Activated naive CD8-positive, alpha-beta T cell (primary cell): ENCODE measurements at regions not wholly inside any gene's neighbourhood (a gene's known extent, or its start where the extent isn't known, plus 50 kb on each side); places are given as distances from the start of the nearest gene placed in this dataset.

Experiments
- H3K27ac Mint-ChIP-seq: one replicate; pipeline ENCODE4 v1.8.0; 2021; ENCODE audit warnings: mixed read lengths
- H3K27me3 Mint-ChIP-seq: one replicate; pipeline ENCODE4 v1.8.0; 2021; ENCODE audit warnings: mixed read lengths
- H3K36me3 Mint-ChIP-seq: one replicate; pipeline ENCODE4 v1.8.0; 2021; ENCODE audit warnings: mixed read lengths
- H3K4me1 Mint-ChIP-seq: one replicate; pipeline ENCODE4 v1.8.0; 2021; ENCODE audit warnings: low read depth, mixed read lengths
- H3K4me3 Mint-ChIP-seq: one replicate; pipeline ENCODE4 v1.8.0; 2021; ENCODE audit warnings: mild to moderate bottlenecking, mixed read lengths
- H3K9me3 Mint-ChIP-seq: one replicate; pipeline ENCODE4 v1.8.0; 2021; ENCODE audit warnings: low read depth, mixed read lengths

GRCh38 chr12:113580437-113580836 lies 108.8 kb upstream of the LHX5 start:
- Mint-ChIP-seq H3K4me3 (no peak overlapping the region), H3K27me3 (peaks cover 35% of the 10 kb centered on the region), H3K4me1 (no peaks in the 10 kb centered on the region), H3K27ac (no peak overlapping the region), H3K9me3 (peaks cover 5% of the 10 kb centered on the region), H3K36me3 (no peaks in the 10 kb centered on the region)

DNA sequence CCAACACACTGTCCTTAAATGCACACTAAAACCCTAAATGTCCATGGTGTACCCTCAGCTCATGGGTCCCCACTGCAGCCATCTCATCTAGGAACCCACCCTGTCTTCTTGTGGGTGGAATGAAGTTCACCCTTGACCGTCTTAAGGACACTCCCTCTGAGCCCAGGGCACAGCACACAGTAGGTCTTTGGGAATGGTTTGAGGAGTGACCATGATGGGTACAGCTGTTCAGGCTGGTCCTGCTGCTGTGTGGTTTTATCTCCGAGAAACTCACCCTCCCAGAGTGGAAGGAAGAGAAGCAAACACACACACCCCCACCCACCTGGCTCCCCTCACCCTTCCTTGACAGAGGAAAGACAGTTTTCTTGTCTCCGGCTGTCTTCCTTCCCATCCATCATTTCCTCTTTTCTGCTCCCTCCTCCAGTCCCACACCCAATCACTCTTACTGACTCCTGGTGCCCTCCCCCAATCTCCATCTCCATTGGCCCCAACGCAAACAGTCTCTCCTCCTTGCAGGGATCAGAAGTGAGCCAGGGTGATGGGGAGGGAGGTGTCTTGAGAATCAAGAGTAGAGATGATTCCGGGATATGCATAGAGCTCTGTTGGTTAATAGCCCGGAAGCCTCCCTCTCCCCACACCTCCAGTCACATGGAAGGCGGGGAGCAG lies 105.9 kb upstream of the LHX5 start:
- H3K27ac Mint-ChIP-seq, result no peak overlapping the region
- H3K4me3 Mint-ChIP-seq, result no peak overlapping the region
- peaks cover 28% of the 10 kb centered on the region for H3K27me3 Mint-ChIP-seq
- no peaks in the 10 kb centered on the region for H3K36me3 Mint-ChIP-seq
- H3K9me3 Mint-ChIP-seq, result peaks cover 5% of the 10 kb centered on the region
- H3K4me1 Mint-ChIP-seq, result no peaks in the 10 kb centered on the region

DNA sequence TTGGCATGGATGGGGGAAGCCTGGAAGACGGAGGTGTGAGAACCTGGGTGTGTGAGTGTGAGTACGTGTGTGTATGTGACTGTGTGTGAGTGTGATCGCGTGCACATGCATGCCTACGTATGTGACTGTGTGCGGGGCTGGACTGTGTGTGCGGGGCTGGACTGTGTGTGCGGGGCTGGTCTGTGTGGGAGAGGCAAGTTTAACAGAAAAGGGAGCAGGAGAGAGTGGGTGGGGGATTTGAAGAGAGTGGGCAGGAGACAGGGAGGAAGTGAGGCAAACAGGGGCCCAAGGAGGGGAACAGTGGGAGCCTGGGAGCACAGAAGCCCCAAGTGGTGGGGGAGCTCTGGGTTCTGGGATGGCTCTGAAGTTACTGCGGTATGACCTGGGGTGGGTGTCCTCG lies 103.7 kb upstream of the LHX5 start:
- H3K27me3 Mint-ChIP-seq, result peaks cover 20% of the 10 kb centered on the region
- H3K36me3 Mint-ChIP-seq, result no peaks in the 10 kb centered on the region
- H3K27ac Mint-ChIP-seq, result no peak overlapping the region
- H3K4me3 Mint-ChIP-seq, result no peak overlapping the region
- H3K9me3 Mint-ChIP-seq, result no peaks in the 10 kb centered on the region
- no peaks in the 10 kb centered on the region for H3K4me1 Mint-ChIP-seq

DNA sequence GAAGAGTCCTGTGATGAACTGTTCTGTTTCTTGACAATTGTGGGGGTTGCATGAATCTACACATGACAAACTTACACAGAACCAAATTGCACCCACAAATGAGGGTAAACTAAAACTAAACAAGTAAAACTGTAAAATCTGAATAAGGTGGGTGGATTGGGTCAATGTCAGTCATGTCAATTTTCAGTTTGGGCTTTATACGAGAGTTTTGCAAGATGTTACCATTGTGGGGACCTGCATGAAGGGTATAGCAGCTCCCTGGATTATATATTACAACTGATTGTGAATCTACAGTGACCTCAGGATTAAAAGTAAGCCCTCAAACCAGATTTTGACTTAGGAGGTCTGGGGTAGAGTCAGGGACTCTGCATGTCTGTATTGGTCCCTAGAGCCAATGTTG lies 101.5 kb upstream of the LHX5 start:
- Mint-ChIP-seq H3K4me1 (no peaks in the 10 kb centered on the region), H3K4me3 (no peak overlapping the region), H3K27ac (no peak overlapping the region), H3K36me3 (no peaks in the 10 kb centered on the region), H3K27me3 (peaks cover 12% of the 10 kb centered on the region), H3K9me3 (no peaks in the 10 kb centered on the region)

DNA sequence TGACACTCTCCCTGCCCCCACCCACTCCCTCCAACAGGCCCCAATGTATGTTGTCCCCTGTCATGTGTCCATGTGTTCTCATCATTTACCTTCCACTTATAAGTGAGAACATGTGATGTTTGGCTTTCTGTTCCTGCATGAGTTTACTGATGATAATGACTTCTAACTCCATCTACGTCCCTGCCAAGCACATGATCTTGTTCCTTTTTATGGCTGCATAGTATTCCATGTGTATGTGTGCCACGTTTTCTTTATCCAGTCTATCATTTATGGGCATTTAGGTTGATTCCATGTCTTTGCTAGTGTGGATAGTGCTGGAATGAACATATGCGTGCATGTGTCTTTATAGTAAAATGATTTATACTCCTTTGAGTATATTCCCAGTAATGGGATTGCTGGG lies 100.0 kb upstream of the LHX5 start:
- Mint-ChIP-seq H3K4me3 (no peak overlapping the region), H3K27me3 (peaks cover 9% of the 10 kb centered on the region), H3K27ac (no peak overlapping the region), H3K36me3 (no peaks in the 10 kb centered on the region), H3K4me1 (no peaks in the 10 kb centered on the region), H3K9me3 (no peaks in the 10 kb centered on the region)

DNA sequence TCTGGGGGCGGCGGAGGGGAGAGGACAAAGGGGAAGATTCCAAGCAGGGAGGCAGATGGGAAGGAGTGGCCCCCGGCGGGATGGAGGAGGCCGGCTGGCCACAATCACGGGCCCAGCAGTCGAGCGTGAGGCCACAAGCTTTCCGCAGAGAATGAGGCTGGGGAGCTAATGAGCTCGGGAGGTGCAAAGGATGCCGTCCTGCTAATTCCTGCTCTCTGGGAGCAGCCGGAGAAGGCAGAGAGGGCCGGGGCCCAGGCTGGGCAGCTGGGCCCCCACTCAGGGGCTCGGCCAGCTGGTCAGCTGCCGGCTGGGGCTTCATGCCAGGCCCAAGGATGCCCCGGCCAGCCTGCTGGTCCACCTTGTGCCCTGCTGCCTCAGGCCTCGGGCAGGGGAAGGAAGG lies 98.1 kb upstream of the LHX5 start:
- Mint-ChIP-seq H3K36me3 (no peaks in the 10 kb centered on the region), H3K4me1 (no peaks in the 10 kb centered on the region), H3K9me3 (no peaks in the 10 kb centered on the region), H3K4me3 (no peak overlapping the region), H3K27ac (no peak overlapping the region), H3K27me3 (peaks cover 8% of the 10 kb centered on the region)

- H3K9me3 Mint-ChIP-seq, result no peaks in the 10 kb centered on the region
- H3K27me3 Mint-ChIP-seq, result peaks cover 8% of the 10 kb centered on the region
- H3K4me1 Mint-ChIP-seq, result no peaks in the 10 kb centered on the region
- no peaks in the 10 kb centered on the region for H3K36me3 Mint-ChIP-seq
- H3K27ac Mint-ChIP-seq, result no peak overlapping the region
- no peak overlapping the region for H3K4me3 Mint-ChIP-seq
Observed at GRCh38 chr12:113568021-113568420, 96.3 kb upstream of the LHX5 start.

- H3K36me3 Mint-ChIP-seq, result no peaks in the 10 kb centered on the region
- H3K27ac Mint-ChIP-seq, result no peak overlapping the region
- peaks cover 11% of the 10 kb centered on the region for H3K27me3 Mint-ChIP-seq
- H3K4me3 Mint-ChIP-seq, result no peak overlapping the region
- H3K4me1 Mint-ChIP-seq, result no peaks in the 10 kb centered on the region
- H3K9me3 Mint-ChIP-seq, result no peaks in the 10 kb centered on the region
Observed at GRCh38 chr12:113565368-113565767, 93.7 kb upstream of the LHX5 start.

DNA sequence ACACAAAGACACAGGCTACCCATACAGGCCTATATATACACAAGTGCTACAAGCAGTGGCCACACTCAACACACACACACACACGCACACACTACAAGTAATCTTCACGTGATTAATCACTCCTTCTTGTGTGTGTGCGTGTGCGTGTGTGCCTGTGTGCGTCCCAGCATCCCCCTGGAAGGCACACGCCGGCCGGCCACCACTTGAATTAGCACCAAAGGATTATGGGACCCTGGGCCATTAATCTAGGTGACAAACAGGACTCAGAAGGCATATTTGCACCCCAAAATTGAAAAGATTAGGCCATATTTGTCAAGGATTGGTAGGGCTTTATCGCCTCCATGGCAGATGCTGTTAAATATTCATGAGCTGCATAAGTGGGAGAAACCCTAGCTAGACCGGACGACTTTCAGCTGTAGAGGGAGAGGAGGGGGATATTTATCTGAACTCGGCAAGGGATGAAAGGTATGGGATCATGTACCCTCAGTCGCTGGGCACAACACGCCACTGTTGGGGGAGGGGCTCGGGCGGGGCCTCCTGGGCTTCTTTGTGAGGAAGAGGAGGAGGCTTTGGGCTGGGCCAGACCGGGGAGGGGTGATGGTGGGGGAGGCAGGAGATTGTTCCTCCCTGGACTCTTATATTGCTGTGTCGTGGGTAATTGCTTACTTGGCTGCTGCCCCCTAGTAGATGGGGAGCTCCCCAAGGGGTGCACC lies 89.6 kb upstream of the LHX5 start:
- Mint-ChIP-seq H3K4me3 (no peak overlapping the region), H3K27me3 (peaks cover 18% of the 10 kb centered on the region), H3K27ac (no peak overlapping the region), H3K9me3 (no peaks in the 10 kb centered on the region), H3K36me3 (no peaks in the 10 kb centered on the region), H3K4me1 (no peaks in the 10 kb centered on the region)

GRCh38 chr12:113559466-113559865 lies 87.8 kb upstream of the LHX5 start:
- no peak overlapping the region for H3K27ac Mint-ChIP-seq
- no peaks in the 10 kb centered on the region for H3K9me3 Mint-ChIP-seq
- peaks cover 15% of the 10 kb centered on the region for H3K27me3 Mint-ChIP-seq
- no peaks in the 10 kb centered on the region for H3K36me3 Mint-ChIP-seq
- no peaks in the 10 kb centered on the region for H3K4me1 Mint-ChIP-seq
- H3K4me3 Mint-ChIP-seq, result no peak overlapping the region

- Mint-ChIP-seq H3K36me3 (no peaks in the 10 kb centered on the region), H3K27ac (no peak overlapping the region), H3K4me1 (no peaks in the 10 kb centered on the region)
Observed at GRCh38 chr12:113555226-113555625, 83.6 kb upstream of the LHX5 start.

GRCh38 chr12:113552760-113553159 lies 81.1 kb upstream of the LHX5 start:
- peaks cover 9% of the 10 kb centered on the region for H3K9me3 Mint-ChIP-seq
- no peak overlapping the region for H3K27ac Mint-ChIP-seq
- peaks cover 8% of the 10 kb centered on the region for H3K27me3 Mint-ChIP-seq
- no peak overlapping the region for H3K4me3 Mint-ChIP-seq
- peaks cover 3% of the 10 kb centered on the region for H3K36me3 Mint-ChIP-seq
- H3K4me1 Mint-ChIP-seq, result no peaks in the 10 kb centered on the region

More at GRCh38 chr12:113555226-113555625, 83.6 kb upstream of the LHX5 start:
- no peaks in the 10 kb centered on the region for H3K9me3 Mint-ChIP-seq
- peaks cover 9% of the 10 kb centered on the region for H3K27me3 Mint-ChIP-seq
- no peak overlapping the region for H3K4me3 Mint-ChIP-seq

- Mint-ChIP-seq H3K27me3 (peaks cover 10% of the 10 kb centered on the region), H3K27ac (no peak overlapping the region), H3K9me3 (peaks cover 9% of the 10 kb centered on the region), H3K36me3 (peaks cover 3% of the 10 kb centered on the region), H3K4me1 (no peaks in the 10 kb centered on the region), H3K4me3 (no peak overlapping the region)
Observed at GRCh38 chr12:113551563-113551962, 79.9 kb upstream of the LHX5 start.

GRCh38 chr12:113548467-113548866 lies 76.8 kb upstream of the LHX5 start:
- peaks cover 9% of the 10 kb centered on the region for H3K9me3 Mint-ChIP-seq
- H3K27me3 Mint-ChIP-seq, result peaks cover 13% of the 10 kb centered on the region
- H3K4me3 Mint-ChIP-seq, result no peak overlapping the region
- H3K36me3 Mint-ChIP-seq, result peaks cover 3% of the 10 kb centered on the region
- H3K4me1 Mint-ChIP-seq, result no peaks in the 10 kb centered on the region
- H3K27ac Mint-ChIP-seq, result no peak overlapping the region

GRCh38 chr12:113546916-113547863 lies 75.5 kb upstream of the LHX5 start:
- no peak overlapping the region for H3K4me3 Mint-ChIP-seq

More at GRCh38 chr12:113546916-113547863, 75.5 kb upstream of the LHX5 start:
- Mint-ChIP-seq H3K27me3 (peaks cover 13% of the 10 kb centered on the region), H3K27ac (no peak overlapping the region), H3K4me1 (no peaks in the 10 kb centered on the region), H3K9me3 (peaks cover 9% of the 10 kb centered on the region), H3K36me3 (peaks cover 3% of the 10 kb centered on the region)
